CD4-positive, alpha-beta T cell (primary cell): ENCODE measurements at regions not wholly inside any gene's neighbourhood (a gene's known extent, or its start where the extent isn't known, plus 50 kb on each side); places are given as distances from the start of the nearest gene placed in this dataset.
"Not testable (repeated sequence)": the region's sequence is repeated elsewhere in the genome, so short reads cannot be mapped to it uniquely, and the experiment has no call there.

Source experiments
- ATAC-seq: fragments of 200-7000 bp; cut with Tn5 transposase; one replicate; pipeline ENCODE4 v1.10.0; 2022; ENCODE audit warnings: mild to moderate bottlenecking; ENCODE audit not compliant: poor library complexity
- CTCF ChIA-PET: fragments of 350-600 bp; sonication (Branson Sonifier 250); formaldehyde crosslinking; loops from one replicate; lab custom pipeline; 2021; ENCODE audit warnings: antibody characterized with exemption, inconsistent platforms; lab: Charles Lee
- POLR2A ChIA-PET: fragments of 350-600 bp; sonication (Branson Sonifier 250); formaldehyde crosslinking; loops from one replicate; lab custom pipeline; 2021; ENCODE audit warnings: antibody characterized with exemption, inconsistent platforms; lab: Charles Lee
- DNase-seq, 14 experiments: peaks; one replicate each; pipeline ENCODE4 v3.0.0-alpha.2; 2013 to 2020; ENCODE audit warnings: mixed read lengths in 2 of 14
- H3K27ac ChIP-seq, 2 donors: one replicate each; pipeline versions ENCODE4 v1.5.1 to v1.7.0; 2013; ENCODE audit warnings: low read length in 2 of 2, low read depth in 1 of 2, mild to moderate bottlenecking in 1 of 2
- H3K27me3 ChIP-seq, 2 experiments: 1 replicate in 1 of 2; 2 replicates in 1 of 2; pipeline versions ENCODE4 v1.6.1 to v1.7.0; 2013; ENCODE audit warnings: low read length in 2 of 2, control low read depth in 1 of 2, mild to moderate bottlenecking in 1 of 2, moderate library complexity in 1 of 2; ENCODE audit not compliant: insufficient read depth in 2 of 2, control insufficient read depth in 1 of 2
- H3K36me3 ChIP-seq: one replicate; pipeline ENCODE4 v1.6.1; 2013; ENCODE audit warnings: low read length, control low read depth; ENCODE audit not compliant: insufficient read depth
- H3K4me1 ChIP-seq: one replicate; pipeline ENCODE4 v1.6.1; 2013; ENCODE audit warnings: low read length, control low read depth; ENCODE audit not compliant: insufficient read depth
- H3K4me3 ChIP-seq: one replicate; pipeline ENCODE4 v1.5.1; 2013; ENCODE audit warnings: mild to moderate bottlenecking, low read length, moderate library complexity
- H3K9me3 ChIP-seq, 2 experiments: 1 replicate in 1 of 2; 2 replicates in 1 of 2; pipeline versions ENCODE4 v1.6.1 to v1.7.0; 2013; ENCODE audit warnings: low read length in 2 of 2, mild to moderate bottlenecking in 2 of 2, control low read depth in 1 of 2, moderate library complexity in 1 of 2; ENCODE audit not compliant: control insufficient read depth in 1 of 2, insufficient read depth in 1 of 2
- H3K27ac Mint-ChIP-seq: one replicate; pipeline ENCODE4 v1.8.0; 2020; ENCODE audit warnings: mixed read lengths
- H3K27me3 Mint-ChIP-seq: one replicate; pipeline ENCODE4 v1.8.0; 2021; ENCODE audit warnings: mixed read lengths
- H3K36me3 Mint-ChIP-seq: one replicate; pipeline ENCODE4 v1.8.0; 2021; ENCODE audit warnings: low read depth, mixed read lengths
- H3K4me1 Mint-ChIP-seq: one replicate; pipeline ENCODE4 v1.8.0; 2021; ENCODE audit warnings: low read depth, mixed read lengths
- H3K4me3 Mint-ChIP-seq: one replicate; pipeline ENCODE4 v1.8.0; 2020; ENCODE audit warnings: mild to moderate bottlenecking, mixed read lengths
- H3K9me3 Mint-ChIP-seq: one replicate; pipeline ENCODE4 v1.8.0; 2020; ENCODE audit warnings: mixed read lengths
- CTCF ChIP-seq: fragments of 200-600 bp; IDR thresholded peaks from one replicate; pipeline ENCODE4 v1.8.0; 2022; ENCODE audit warnings: antibody characterized with exemption, mild to moderate bottlenecking
- intact Hi-C, 2 experiments: fragments of 100-400 bp; cut with DNase I in 1 of 2; cut with micrococcal nuclease in 1 of 2; formaldehyde crosslinking; loops; one replicate each; pipeline versions ENCODE4 v1.15.1 to v1.9.0; 2023 to 2025; cut with DNase I, micrococcal nuclease

DNA sequence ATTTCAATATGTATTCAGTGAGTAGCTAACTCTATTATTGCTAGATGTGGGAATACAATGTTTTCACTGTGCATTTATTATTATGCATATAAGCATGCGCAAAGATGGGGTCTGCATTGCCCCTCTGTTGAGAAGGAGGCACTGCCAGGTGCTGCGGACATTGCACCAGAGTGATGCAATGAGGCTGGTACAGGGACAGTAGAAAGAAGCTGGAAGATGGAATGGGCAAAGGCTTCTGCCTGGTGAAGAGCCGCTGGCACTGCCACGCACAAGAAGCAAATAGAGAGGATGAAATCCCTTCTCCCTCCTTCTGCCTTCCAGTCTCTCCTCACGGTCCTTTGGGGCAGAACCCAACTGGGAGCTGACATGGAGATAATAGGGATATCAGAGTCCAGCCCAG lies 154.5 kb upstream of the TNFAIP3 start:
- no peak for DNase-seq
- Mint-ChIP-seq H3K4me3 (no peak overlapping the region), H3K27ac (peak overlapping the region; percentile 0), H3K36me3 (peaks cover 5% of the 10 kb centered on the region), H3K9me3 (peaks cover 5% of the 10 kb centered on the region), H3K27me3 (no peaks in the 10 kb centered on the region), H3K4me1 (peaks cover 72% of the 10 kb centered on the region)
- Histone ChIP-seq H3K36me3 (no peaks in the 10 kb centered on the region), H3K9me3 (no peaks in the 10 kb centered on the region), H3K27me3 (no peaks in the 10 kb centered on the region), H3K4me3 (no peak overlapping the region), H3K4me1 (peaks cover 48% of the 10 kb centered on the region), H3K27ac (no peak overlapping the region)
- ChIA-PET POLR2A (interaction anchor here (0.9 to 1.6 kb wide), 3 partner anchors 111 to 161 kb away, joined by 4 to 9 read pairs (median 4); partner anchors contain the start of gene TNFAIP3), CTCF (no interaction called here)
- no peak for ATAC-seq
- TF ChIP-seq CTCF, result no peak
- intact Hi-C loops, result no loop called here

DNA sequence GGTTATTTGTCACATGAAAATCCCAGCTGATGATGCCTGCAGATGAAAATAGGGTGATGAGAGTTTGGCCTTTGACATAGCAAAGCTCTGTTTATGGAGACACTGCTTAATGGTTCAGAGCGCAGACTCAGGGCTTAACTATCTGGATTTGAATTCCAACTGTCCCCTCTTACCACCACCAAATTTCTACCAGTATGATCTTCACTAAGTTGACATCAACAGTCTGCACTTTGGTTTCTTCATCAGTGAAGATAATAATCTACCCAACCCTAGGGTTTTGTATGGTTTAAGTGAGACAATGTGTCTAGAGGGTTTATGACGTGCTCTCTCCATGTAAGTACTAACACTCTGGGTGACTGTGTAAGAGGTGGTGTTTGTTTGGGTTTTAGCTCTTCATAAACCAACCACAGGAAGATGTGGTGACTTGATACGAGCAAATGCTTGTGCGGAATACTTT lies 151.4 kb upstream of the TNFAIP3 start:
- DNase-seq, result peak in 6 of 14 experiments; percentile 12 to 94 (median 70)
- intact Hi-C loops, result loop anchor here in 1 of 2 experiments (1.0 to 5.0 kb wide), 4 partner anchors 7 to 152 kb away; partner anchors contain the start of gene TNFAIP3
- Mint-ChIP-seq H3K4me3 (peak overlapping the region; percentile 14), H3K36me3 (no peaks in the 10 kb centered on the region), H3K4me1 (peaks cover 54% of the 10 kb centered on the region), H3K9me3 (peaks cover 5% of the 10 kb centered on the region), H3K27me3 (no peaks in the 10 kb centered on the region), H3K27ac (peak overlapping the region; percentile 91)
- Histone ChIP-seq H3K36me3 (no peaks in the 10 kb centered on the region), H3K4me1 (peaks cover 29% of the 10 kb centered on the region), H3K27ac (peak overlapping the region; percentile 45 to 72), H3K9me3 (no peaks in the 10 kb centered on the region), H3K4me3 (no peak overlapping the region), H3K27me3 (no peaks in the 10 kb centered on the region)
- ChIA-PET POLR2A (interaction anchor here (0.9 to 3.5 kb wide), 14 partner anchors 7 to 260 kb away, joined by 3 to 52 read pairs (median 4); partner anchors contain the start of gene TNFAIP3), CTCF (interaction anchor here (0.6 to 4.7 kb wide), 9 partner anchors 8 to 260 kb away, joined by 3 to 54 read pairs (median 6); partner anchors contain the start of gene TNFAIP3)
- ATAC-seq, result peak; percentile 84
- TF ChIP-seq CTCF, result no peak

- H3K4me3 Mint-ChIP-seq, result peak overlapping the region; percentile 71
- peaks cover 46% of the 10 kb centered on the region for H3K4me1 Mint-ChIP-seq
- DNase-seq, result peak; percentile 48 to 96 (median 70)
- intact Hi-C loops, result loop anchor here (2.0 to 5.0 kb wide), 2 partner anchors 35 to 79 kb away; no protein-coding TSS in a partner anchor
- ChIA-PET CTCF (interaction anchor here (1.1 to 4.7 kb wide), 9 partner anchors 9 to 258 kb away, joined by 3 to 54 read pairs (median 6); partner anchors contain the start of gene TNFAIP3), POLR2A (interaction anchor here (0.6 to 3.5 kb wide), 7 partner anchors 9 to 258 kb away, joined by 3 to 52 read pairs (median 3); partner anchors contain the start of gene TNFAIP3)
- H3K4me3 ChIP-seq, result no peak overlapping the region
- no peaks in the 10 kb centered on the region for H3K9me3 ChIP-seq
- peaks cover 23% of the 10 kb centered on the region for H3K4me1 ChIP-seq
- peak; percentile 52 for ATAC-seq
- H3K27me3 Mint-ChIP-seq, result no peaks in the 10 kb centered on the region
- peak overlapping the region; percentile 91 for H3K27ac Mint-ChIP-seq
- peak overlapping the region; percentile 59 to 72 for H3K27ac ChIP-seq
- H3K9me3 Mint-ChIP-seq, result peaks cover 3% of the 10 kb centered on the region
- no peaks in the 10 kb centered on the region for H3K36me3 ChIP-seq
- H3K27me3 ChIP-seq, result no peaks in the 10 kb centered on the region
- H3K36me3 Mint-ChIP-seq, result no peaks in the 10 kb centered on the region
- no peak for TF ChIP-seq CTCF
Measured at GRCh38 chr6:137717074-137718073, 149.7 kb upstream of the TNFAIP3 start.

DNA sequence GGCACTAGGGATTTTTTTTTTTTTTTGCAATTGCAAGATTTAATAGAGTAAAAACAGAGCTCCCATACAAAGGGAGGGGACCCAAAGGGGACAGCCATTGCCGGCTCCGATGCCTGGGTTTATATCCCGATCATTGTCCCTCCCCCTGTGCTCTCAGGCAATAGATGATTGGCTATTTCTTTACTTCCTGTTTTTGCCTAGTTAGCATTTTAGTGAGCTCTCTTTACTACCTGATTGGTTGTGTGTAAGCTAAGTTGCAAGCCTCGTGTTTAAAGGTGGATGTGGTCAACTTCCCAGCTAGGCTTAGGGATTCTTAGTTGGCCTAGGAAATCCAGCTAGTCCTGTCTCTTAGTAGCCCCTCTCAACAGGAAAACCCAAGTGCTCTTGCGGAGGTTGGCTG lies 148.2 kb upstream of the TNFAIP3 start:
- H3K27ac ChIP-seq, H3K27me3 Mint-ChIP-seq, H3K9me3 ChIP-seq, DNase-seq, H3K4me3 Mint-ChIP-seq, H3K27me3 ChIP-seq, H3K36me3 Mint-ChIP-seq, H3K9me3 Mint-ChIP-seq, H3K36me3 ChIP-seq, H3K4me3 ChIP-seq, ATAC-seq: not testable (repeated sequence)
- POLR2A ChIA-PET, result interaction anchor here (0.7 to 0.9 kb wide), 2 partner anchors 11 to 81 kb away, joined by 3 to 4 read pairs; no protein-coding TSS in a partner anchor
- H3K4me1 ChIP-seq, result peaks cover 29% of the 10 kb centered on the region
- Mint-ChIP-seq H3K4me1 (peaks cover 45% of the 10 kb centered on the region), H3K27ac (peak overlapping the region; percentile 91)
- intact Hi-C loops, result loop anchor here (2.0 to 5.0 kb wide), 2 partner anchors 33 to 78 kb away; no protein-coding TSS in a partner anchor
- CTCF ChIA-PET, result interaction anchor here (1.3 to 4.7 kb wide), 2 partner anchors 30 to 80 kb away, joined by 3 to 29 read pairs; no protein-coding TSS in a partner anchor
